Heart right ventricle (tissue), 16 donors: ENCODE measurements at regions not wholly inside any gene's neighbourhood (a gene's known extent, or its start where the extent isn't known, plus 50 kb on each side); places are given as distances from the start of the nearest gene placed in this dataset.

Experiments
- ATAC-seq, 8 donors: fragments of 200-7000 bp; cut with Tn5 transposase; one replicate each; pipeline ENCODE4 v1.9.1; 2020; ENCODE audit warnings: mild to moderate bottlenecking in 8 of 8, moderate library complexity in 8 of 8, moderate number of reproducible peaks in 1 of 8
- DNase-seq, 2 donors: peaks; one replicate each; pipeline ENCODE4 v3.0.0-alpha.2; 2020
- H3K27ac ChIP-seq, 10 donors: fragments of 200-600 bp; sonication (generic) in 2 of 10; one replicate each; pipeline versions ENCODE4 v1.5.0 to v1.8.0; 2020 to 2022; ENCODE audit warnings: mild to moderate bottlenecking in 3 of 10
- H3K27me3 ChIP-seq, 7 donors: fragments of 200-600 bp; one replicate each; pipeline ENCODE4 v1.8.0; 2021 to 2022; ENCODE audit warnings: mild to moderate bottlenecking in 2 of 7
- H3K36me3 ChIP-seq, 9 donors: fragments of 200-600 bp; sonication (generic) in 1 of 9; one replicate each; pipeline versions ENCODE4 v1.5.0 to v1.8.0; 2020 to 2022; ENCODE audit warnings: mild to moderate bottlenecking in 2 of 9
- H3K4me1 ChIP-seq, 9 donors: fragments of 200-600 bp; sonication (generic) in 1 of 9; one replicate each; pipeline versions ENCODE4 v1.5.0 to v1.8.0; 2020 to 2022; ENCODE audit warnings: mild to moderate bottlenecking in 4 of 9
- H3K4me3 ChIP-seq, 10 donors: fragments of 200-600 bp; sonication (generic) in 2 of 10; one replicate each; pipeline versions ENCODE4 v1.5.0 to v1.8.0; 2020 to 2022; ENCODE audit warnings: mild to moderate bottlenecking in 7 of 10, moderate library complexity in 2 of 10
- H3K9me3 ChIP-seq, 11 donors: fragments of 200-600 bp in 10 of 11; sonication (generic) in 2 of 11; one replicate each; pipeline versions ENCODE4 v1.5.0 to v1.8.0; 2013 to 2022; ENCODE audit warnings: mild to moderate bottlenecking in 2 of 11, control low read depth in 1 of 11, moderate library complexity in 1 of 11
- WGBS, 2 donors: extraction: QIAGEN DNeasy Blood & Tissue Kit; methylation state at CpG; one replicate each; pipeline ENCODE4 v1.1.7; 2013; ENCODE audit warnings: inconsistent platforms in 1 of 2; 5-methylcytosine and 5-hydroxymethylcytosine counted together
- intact Hi-C, 10 donors: fragments of 100-400 bp; cut with DNase I; formaldehyde crosslinking; loops; one replicate each; pipeline versions ENCODE4 v1.11.1 to v1.14.2; 2022
- TF ChIP-seq, protein P1 (sequence below), 9 donors: fragments of 200-600 bp; sonication (generic) in 2 of 9; IDR thresholded peaks; one replicate each; pipeline versions ENCODE4 v1.5.0 to v1.8.0; 2021 to 2022; ENCODE audit warnings: antibody characterized with exemption in 9 of 9, mild to moderate bottlenecking in 5 of 9, moderate library complexity in 1 of 9
- donor health status: Arrhythmogenic right ventricular cardiomyopathy.
- donor health status: ischemic (EF 13 %, LVEDD 7.1; RV severe dilation, severe dysfunction).
- donor health status: healthy with polysubstance abuse.
- donor health status: DM: no; HTN: yes; CAD: no.
- donor health status: DM: no; HTN: no; CAD: no.
- donor health status: ischemic (EF 25% LVEDD 6.9; RV normal size, moderate dysfunction).
- donor health status: ischemic (EF 25% LVEDD 5.7; RV mildly dilated, moderate dysfunction).
- donor health status: healthy.
- donor health status: DM: yes; HTN: yes; CAD: no.
- donor health status: Ischemic cardiomyopathy.
- donor health status: ischemic (EF 35%, LVEDD 5.7; RV mildly dilated, moderate dysfunction).
- donor health status: nonischemic (EF 11% LVEDD 7.7; RV severe dilation, severe dysfunction).
- donor health status: DM: yes; HTN: yes; CAD: no.
- donor health status: PGD.
- donor health status: ischemic (EF 29% LVEDD 5.4; RV normal size, mild dysfunction).
- donor health status: nonischemic (EF 23%, LVEDD 6.1; RV moderate dilation, normal function).

DNA sequence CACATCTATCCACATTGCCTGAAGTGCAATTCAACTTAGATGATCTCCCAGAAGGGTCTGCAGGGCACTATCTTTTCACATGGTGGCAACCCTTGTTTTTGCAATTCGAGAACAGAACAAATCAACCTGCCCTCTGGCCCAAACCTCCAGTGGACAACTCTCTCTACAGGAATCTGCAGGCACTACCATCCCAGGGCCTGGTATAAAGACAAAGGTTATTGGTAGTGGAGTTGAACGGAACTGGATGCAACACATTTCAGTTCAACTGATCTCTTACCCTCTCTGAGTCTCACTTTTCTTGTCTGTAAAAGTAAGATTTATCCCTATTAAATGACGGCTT lies 153.2 kb upstream of the EGFLAM start:
- WGBS, 2 donors, result 80 to 88% methylated on average over 3 of the region's 3 CpGs

DNA sequence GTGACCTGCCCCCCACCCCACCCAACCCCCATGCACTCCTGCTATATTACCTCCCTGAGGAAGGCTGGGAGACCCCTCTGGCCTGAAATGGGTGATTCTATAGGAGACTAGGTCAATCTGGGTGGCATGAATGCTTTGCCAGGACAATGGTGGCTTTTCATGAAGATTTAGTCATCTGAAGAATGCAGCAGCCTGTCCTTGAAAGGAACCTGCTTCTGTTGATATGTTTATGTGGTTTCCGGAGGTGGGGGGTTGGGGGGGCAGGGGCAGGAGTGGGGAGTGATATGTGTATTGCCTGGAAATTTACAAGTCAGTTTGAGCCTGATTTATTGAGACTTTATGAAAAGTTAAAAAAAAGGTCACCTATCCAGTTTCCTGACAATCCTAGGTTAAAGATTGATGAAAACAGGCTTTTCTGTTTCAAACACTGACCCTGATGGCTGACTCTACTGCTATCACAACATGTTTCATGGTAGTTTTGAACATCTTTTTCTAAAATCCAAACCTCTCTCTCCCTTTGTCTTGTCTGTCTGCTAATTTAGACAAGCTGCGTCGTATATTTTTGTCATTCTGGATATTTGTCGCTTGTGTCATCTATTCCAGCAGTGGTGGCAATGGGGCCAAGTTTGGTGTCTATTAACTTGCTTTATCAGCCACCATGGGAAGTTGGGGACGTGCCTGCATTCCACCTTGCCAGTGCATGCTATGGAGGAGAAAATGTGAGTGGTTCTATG lies 153.7 kb upstream of the EGFLAM start:
- 53 to 61% methylated on average over 5 of the region's 5 CpGs for WGBS, 2 donors
- Histone ChIP-seq H3K4me1 (no peaks in the 10 kb centered on the region), H3K9me3 (no peaks in the 10 kb centered on the region), H3K36me3 (no peaks in the 10 kb centered on the region), H3K27ac (no peak overlapping the region), H3K27me3 (no peaks in the 10 kb centered on the region), H3K4me3 (no peak overlapping the region)
- DNase-seq (no peak), ATAC-seq (no peak)
- intact Hi-C loops, result no loop called here
- TF ChIP-seq, protein P1, sequence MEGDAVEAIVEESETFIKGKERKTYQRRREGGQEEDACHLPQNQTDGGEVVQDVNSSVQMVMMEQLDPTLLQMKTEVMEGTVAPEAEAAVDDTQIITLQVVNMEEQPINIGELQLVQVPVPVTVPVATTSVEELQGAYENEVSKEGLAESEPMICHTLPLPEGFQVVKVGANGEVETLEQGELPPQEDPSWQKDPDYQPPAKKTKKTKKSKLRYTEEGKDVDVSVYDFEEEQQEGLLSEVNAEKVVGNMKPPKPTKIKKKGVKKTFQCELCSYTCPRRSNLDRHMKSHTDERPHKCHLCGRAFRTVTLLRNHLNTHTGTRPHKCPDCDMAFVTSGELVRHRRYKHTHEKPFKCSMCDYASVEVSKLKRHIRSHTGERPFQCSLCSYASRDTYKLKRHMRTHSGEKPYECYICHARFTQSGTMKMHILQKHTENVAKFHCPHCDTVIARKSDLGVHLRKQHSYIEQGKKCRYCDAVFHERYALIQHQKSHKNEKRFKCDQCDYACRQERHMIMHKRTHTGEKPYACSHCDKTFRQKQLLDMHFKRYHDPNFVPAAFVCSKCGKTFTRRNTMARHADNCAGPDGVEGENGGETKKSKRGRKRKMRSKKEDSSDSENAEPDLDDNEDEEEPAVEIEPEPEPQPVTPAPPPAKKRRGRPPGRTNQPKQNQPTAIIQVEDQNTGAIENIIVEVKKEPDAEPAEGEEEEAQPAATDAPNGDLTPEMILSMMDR (IDR thresholded peaks at IDR 0.05), result no peak

More for the DNA sequence above, 153.2 kb upstream of the EGFLAM start:
- H3K36me3 ChIP-seq, result no peaks in the 10 kb centered on the region
- no peaks in the 10 kb centered on the region for H3K9me3 ChIP-seq
- DNase-seq (no peak), ATAC-seq (no peak)
- no peaks in the 10 kb centered on the region for H3K4me1 ChIP-seq
- H3K27me3 ChIP-seq, result no peaks in the 10 kb centered on the region
- intact Hi-C loops, result no loop called here
- TF ChIP-seq, protein P1 (IDR thresholded peaks at IDR 0.05), result no peak
- H3K4me3 ChIP-seq, result no peak overlapping the region
- H3K27ac ChIP-seq, result no peak overlapping the region

DNA sequence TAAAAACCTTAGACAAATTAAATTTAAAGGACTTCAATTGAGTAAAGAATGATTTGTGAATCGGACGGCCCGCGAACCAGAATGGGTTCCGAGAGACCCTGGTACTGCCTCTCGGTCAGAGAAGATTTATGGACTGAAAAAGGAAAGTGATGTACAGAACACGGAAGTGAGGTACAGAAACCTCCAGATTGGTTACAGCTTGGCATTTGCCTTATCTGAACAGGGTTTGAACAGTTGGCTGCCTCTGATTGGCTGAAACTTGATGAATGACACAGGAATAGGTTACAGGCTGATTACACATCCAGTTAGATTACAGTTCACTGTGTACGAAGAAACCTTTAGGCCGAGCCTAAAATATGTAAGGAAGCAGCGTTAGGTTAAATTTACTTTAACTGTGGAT lies 156.5 kb upstream of the EGFLAM start:
- no peaks in the 10 kb centered on the region for H3K9me3 ChIP-seq
- H3K4me1 ChIP-seq, result no peaks in the 10 kb centered on the region
- H3K36me3 ChIP-seq, result no peaks in the 10 kb centered on the region
- 95% methylated on average over 10 of the region's 10 CpGs for WGBS, 2 donors
- H3K4me3 ChIP-seq, result no peak overlapping the region
- intact Hi-C loops, result no loop called here
- H3K27me3 ChIP-seq, result no peaks in the 10 kb centered on the region
- TF ChIP-seq, protein P1 (IDR thresholded peaks at IDR 0.05), result no peak
- no peak for DNase-seq
- no peak overlapping the region for H3K27ac ChIP-seq
- ATAC-seq, result no peak

DNA sequence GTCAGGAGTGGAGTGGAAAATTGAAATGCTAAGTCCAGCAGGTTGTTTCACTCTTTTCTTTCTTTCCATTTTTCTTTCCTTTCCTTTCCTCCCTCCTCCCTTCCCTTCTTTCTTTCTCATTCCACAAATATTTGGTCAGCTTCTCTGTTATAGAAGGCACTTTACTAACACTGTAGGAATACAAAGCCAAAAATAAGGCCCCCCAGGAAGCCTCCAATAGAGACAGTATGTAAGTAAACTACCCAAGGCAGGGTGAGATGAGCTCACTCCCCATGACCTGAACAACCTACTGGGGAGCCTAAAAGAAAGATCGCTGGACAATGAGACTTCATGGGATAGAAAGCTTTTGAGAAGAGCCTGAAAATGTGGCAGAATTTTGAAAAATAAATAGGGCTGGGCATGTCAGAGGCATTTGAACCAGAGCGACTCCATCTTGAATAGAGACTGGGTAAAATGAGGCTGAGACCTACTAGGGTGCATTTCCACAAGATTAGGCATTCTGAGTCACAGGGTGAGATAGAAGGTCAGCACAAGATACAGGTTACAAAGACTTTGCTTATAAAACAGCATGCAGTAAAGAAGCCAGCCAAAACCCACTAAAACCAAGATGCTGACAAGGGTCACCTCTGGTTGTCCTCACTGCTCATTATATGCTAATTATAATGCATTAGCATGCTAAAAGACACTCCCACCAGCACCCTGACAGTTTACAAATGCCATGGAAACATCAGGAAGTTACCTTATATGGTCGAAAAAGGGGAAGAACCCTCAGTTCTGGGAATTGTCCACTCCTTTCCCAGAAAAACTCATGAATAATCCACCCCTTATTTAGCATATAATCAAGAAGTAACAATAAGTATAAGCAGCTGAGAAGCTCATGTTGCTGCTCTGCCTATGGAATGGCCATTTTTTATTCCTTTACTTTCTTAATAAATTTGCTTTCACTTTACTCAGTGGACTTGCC lies 158.9 kb upstream of the EGFLAM start:
- TF ChIP-seq, protein P1 (IDR thresholded peaks at IDR 0.05), result no peak
- H3K4me3 ChIP-seq, result no peak overlapping the region
- no peaks in the 10 kb centered on the region for H3K4me1 ChIP-seq
- WGBS, 2 donors, result 86 to 92% methylated on average over 3 of the region's 3 CpGs
- no peak overlapping the region for H3K27ac ChIP-seq
- no peak for DNase-seq
- ATAC-seq, result no peak
- H3K27me3 ChIP-seq, result no peaks in the 10 kb centered on the region
- H3K9me3 ChIP-seq, result no peaks in the 10 kb centered on the region
- intact Hi-C loops, result no loop called here
- no peaks in the 10 kb centered on the region for H3K36me3 ChIP-seq
